IPS-18a (cell line): ENCODE measurements at regions not wholly inside any gene's neighbourhood (a gene's known extent, or its start where the extent isn't known, plus 50 kb on each side); places are given as distances from the start of the nearest gene placed in this dataset.
"Not testable (repeated sequence)": the region's sequence is repeated elsewhere in the genome, so short reads cannot be mapped to it uniquely, and the experiment has no call there.

Experiments used
- H3K27ac ChIP-seq: one replicate; pipeline ENCODE4 v1.5.1; 2013; ENCODE audit warnings: low read length
- H3K27me3 ChIP-seq: one replicate; pipeline ENCODE4 v1.6.1; 2013; ENCODE audit warnings: mild to moderate bottlenecking, low read length; ENCODE audit not compliant: control insufficient read depth, insufficient read depth
- H3K36me3 ChIP-seq: one replicate; pipeline ENCODE4 v1.6.1; 2013; ENCODE audit warnings: low read depth, low read length; ENCODE audit not compliant: control insufficient read depth
- H3K4me1 ChIP-seq: one replicate; pipeline ENCODE4 v1.6.1; 2013; ENCODE audit warnings: low read depth, low read length; ENCODE audit not compliant: control insufficient read depth
- H3K4me3 ChIP-seq: one replicate; pipeline ENCODE4 v1.5.1; 2013; ENCODE audit warnings: low read length
- H3K9ac ChIP-seq: one replicate; pipeline ENCODE4 v1.6.1; 2013; ENCODE audit warnings: mild to moderate bottlenecking, low read length, moderate library complexity
- H3K9me3 ChIP-seq: one replicate; pipeline ENCODE4 v1.6.1; 2013; ENCODE audit warnings: low read depth, low read length; ENCODE audit not compliant: control insufficient read depth

- Histone ChIP-seq H3K27me3 (no peaks in the 10 kb centered on the region), H3K9ac (no peak overlapping the region), H3K36me3 (no peaks in the 10 kb centered on the region), H3K9me3 (no peaks in the 10 kb centered on the region), H3K27ac (no peak overlapping the region), H3K4me3 (no peak overlapping the region), H3K4me1 (no peaks in the 10 kb centered on the region)
These were observed 85.8 kb upstream of the OSBPL11 start for GRCh38 chr3:125681146-125681545.

- not testable (repeated sequence) for H3K36me3 ChIP-seq, H3K27me3 ChIP-seq, H3K4me1 ChIP-seq, H3K27ac ChIP-seq, H3K4me3 ChIP-seq, H3K9me3 ChIP-seq, H3K9ac ChIP-seq
These were observed 86.6 kb upstream of the OSBPL11 start for GRCh38 chr3:125681906-125682305.

DNA sequence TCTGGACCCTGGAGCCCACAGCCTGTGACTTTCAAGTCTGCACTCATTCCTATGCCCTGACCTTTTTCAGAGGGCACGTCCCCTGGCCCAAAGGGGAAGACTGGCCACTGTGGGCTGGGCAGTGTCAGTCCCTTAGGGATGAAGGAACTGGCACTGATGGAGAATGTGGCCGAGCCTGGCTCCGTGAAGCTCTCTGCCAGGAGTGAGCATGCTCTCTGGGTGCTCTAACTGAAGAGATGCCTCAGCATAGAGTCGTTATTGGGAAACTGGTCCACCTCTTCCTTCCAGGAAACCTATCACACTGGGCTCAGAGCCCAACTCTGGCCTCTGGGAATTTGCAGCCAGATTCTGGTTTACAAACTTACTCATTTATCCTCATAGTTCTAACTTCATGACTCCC lies 87.3 kb upstream of the OSBPL11 start:
- H3K27ac ChIP-seq, H3K9ac ChIP-seq, H3K36me3 ChIP-seq, H3K4me3 ChIP-seq, H3K9me3 ChIP-seq, H3K4me1 ChIP-seq, H3K27me3 ChIP-seq: not testable (repeated sequence)

- no peaks in the 10 kb centered on the region for H3K36me3 ChIP-seq
- H3K9ac ChIP-seq, result no peak overlapping the region
- H3K27ac ChIP-seq, result no peak overlapping the region
- no peaks in the 10 kb centered on the region for H3K4me1 ChIP-seq
- no peaks in the 10 kb centered on the region for H3K9me3 ChIP-seq
- no peak overlapping the region for H3K4me3 ChIP-seq
- H3K27me3 ChIP-seq, result no peaks in the 10 kb centered on the region
These were observed 88.0 kb upstream of the OSBPL11 start for GRCh38 chr3:125683067-125683829.

DNA sequence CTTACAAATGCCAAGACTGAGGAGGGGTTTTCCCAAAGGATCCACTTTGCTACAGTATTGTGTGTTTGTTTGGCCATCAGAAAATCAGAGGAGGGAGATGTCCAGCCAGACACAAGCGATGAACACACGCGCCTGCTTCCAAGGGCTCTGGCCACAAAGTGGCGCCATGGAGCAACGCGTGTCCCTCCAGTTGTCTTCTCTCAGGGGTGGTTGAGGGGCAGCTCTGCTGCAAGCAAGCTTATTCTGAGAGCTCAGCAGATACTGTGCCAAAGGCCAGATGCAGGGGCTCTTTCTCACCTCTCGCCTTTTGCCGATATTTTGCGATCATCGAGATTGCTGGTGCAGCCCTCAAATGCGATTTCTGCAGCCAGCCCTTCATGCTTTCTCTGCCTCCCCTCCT lies 88.9 kb upstream of the OSBPL11 start:
- Histone ChIP-seq H3K9ac (no peak overlapping the region), H3K9me3 (no peaks in the 10 kb centered on the region), H3K36me3 (no peaks in the 10 kb centered on the region), H3K27me3 (no peaks in the 10 kb centered on the region), H3K27ac (no peak overlapping the region), H3K4me3 (no peak overlapping the region), H3K4me1 (no peaks in the 10 kb centered on the region)

DNA sequence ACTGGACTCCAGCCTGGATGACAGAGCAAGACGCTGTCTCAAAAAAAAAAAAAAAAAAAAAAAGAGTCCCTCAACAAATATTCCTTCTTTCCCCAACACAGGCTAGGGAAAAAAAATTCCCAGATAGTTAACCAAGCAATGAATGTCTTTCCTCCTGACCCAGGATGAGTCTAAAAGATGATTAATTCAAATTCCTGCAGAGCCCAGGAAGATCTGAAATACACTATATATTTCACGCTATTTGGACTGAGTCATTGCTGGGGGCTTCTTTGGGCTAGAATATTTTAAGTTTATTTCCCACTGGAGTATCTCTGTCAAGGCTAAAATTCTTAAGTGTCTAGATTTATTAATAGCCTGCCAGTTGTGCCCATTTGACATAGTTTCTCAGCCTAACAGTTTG lies 90.4 kb upstream of the OSBPL11 start:
- H3K27me3 ChIP-seq, H3K9ac ChIP-seq, H3K27ac ChIP-seq, H3K4me3 ChIP-seq, H3K36me3 ChIP-seq, H3K4me1 ChIP-seq, H3K9me3 ChIP-seq: not testable (repeated sequence)

DNA sequence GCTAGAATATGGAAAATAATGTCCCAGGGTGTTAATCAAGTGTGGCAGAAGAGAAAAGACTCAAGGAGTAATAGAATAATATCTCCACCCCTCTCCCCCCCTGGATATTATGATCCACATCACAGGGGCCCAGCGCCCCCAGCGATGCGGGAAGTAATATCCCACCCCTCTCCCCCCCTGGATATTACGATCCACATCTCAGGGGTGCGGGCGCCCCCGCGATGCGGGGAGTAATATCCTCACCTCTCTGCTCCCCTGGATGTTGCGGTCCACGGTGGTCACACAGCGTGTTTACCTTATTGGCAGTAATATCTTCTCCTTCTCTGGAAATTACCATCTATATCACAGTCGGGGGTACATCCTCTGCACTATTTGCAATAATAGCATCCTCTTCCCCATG lies 97.1 kb upstream of the OSBPL11 start:
- no peak overlapping the region for H3K4me3 ChIP-seq
- no peak overlapping the region for H3K27ac ChIP-seq
- H3K27me3 ChIP-seq, result no peaks in the 10 kb centered on the region
- H3K4me1 ChIP-seq, result no peaks in the 10 kb centered on the region
- H3K9ac ChIP-seq, result no peak overlapping the region
- H3K36me3 ChIP-seq, result no peaks in the 10 kb centered on the region
- H3K9me3 ChIP-seq, result no peaks in the 10 kb centered on the region

- Histone ChIP-seq H3K4me3 (no peak overlapping the region), H3K27ac (no peak overlapping the region), H3K4me1 (no peaks in the 10 kb centered on the region), H3K9me3 (no peaks in the 10 kb centered on the region), H3K9ac (no peak overlapping the region), H3K36me3 (no peaks in the 10 kb centered on the region), H3K27me3 (no peaks in the 10 kb centered on the region)
These were observed 98.6 kb upstream of the OSBPL11 start for GRCh38 chr3:125693887-125694286.

- no peaks in the 10 kb centered on the region for H3K27me3 ChIP-seq
- H3K27ac ChIP-seq, result no peak overlapping the region
- H3K9me3 ChIP-seq, result no peaks in the 10 kb centered on the region
- no peaks in the 10 kb centered on the region for H3K4me1 ChIP-seq
- H3K9ac ChIP-seq, result no peak overlapping the region
- no peak overlapping the region for H3K4me3 ChIP-seq
- no peaks in the 10 kb centered on the region for H3K36me3 ChIP-seq
These were observed 99.5 kb upstream of the OSBPL11 start for GRCh38 chr3:125694761-125695294.

- no peak overlapping the region for H3K9ac ChIP-seq
These were observed 100.4 kb upstream of the OSBPL11 start for GRCh38 chr3:125695688-125696087.

GRCh38 chr3:125697126-125697525 lies 101.8 kb upstream of the OSBPL11 start:
- not testable (repeated sequence) for H3K27ac ChIP-seq, H3K27me3 ChIP-seq, H3K9ac ChIP-seq, H3K4me3 ChIP-seq, H3K36me3 ChIP-seq, H3K9me3 ChIP-seq, H3K4me1 ChIP-seq

More at GRCh38 chr3:125695688-125696087, 100.4 kb upstream of the OSBPL11 start:
- H3K27ac ChIP-seq, result no peak overlapping the region
- no peaks in the 10 kb centered on the region for H3K9me3 ChIP-seq
- H3K36me3 ChIP-seq, result no peaks in the 10 kb centered on the region
- H3K4me1 ChIP-seq, result no peaks in the 10 kb centered on the region
- H3K4me3 ChIP-seq, result no peak overlapping the region
- H3K27me3 ChIP-seq, result no peaks in the 10 kb centered on the region

- not testable (repeated sequence) for H3K4me3 ChIP-seq, H3K9me3 ChIP-seq, H3K27ac ChIP-seq, H3K36me3 ChIP-seq, H3K4me1 ChIP-seq, H3K27me3 ChIP-seq, H3K9ac ChIP-seq
These were observed 102.8 kb upstream of the OSBPL11 start for GRCh38 chr3:125697979-125698640.
